PFSK-1 (cell line): ENCODE measurements at regions not wholly inside any gene's neighbourhood (a gene's known extent, or its start where the extent isn't known, plus 50 kb on each side); places are given as distances from the start of the nearest gene placed in this dataset.

Experiments used
- SIN3A ChIP-seq: IDR thresholded peaks from 2 replicates; pipeline ENCODE4 v1.6.1; 2012; ENCODE audit warnings: mild to moderate bottlenecking, low read length, moderate library complexity, borderline replicate concordance; ENCODE audit not compliant: insufficient read depth
- TAF1 ChIP-seq: IDR thresholded peaks from 2 replicates; pipeline ENCODE4 v1.6.1; 2012; ENCODE audit warnings: low read length, control low read depth, borderline replicate concordance; ENCODE audit not compliant: insufficient read depth
- TF ChIP-seq, protein P1 (sequence below), 2 experiments: IDR thresholded peaks; 2 replicates each; pipeline versions ENCODE4 v1.6.1 to v1.8.0; 2011 to 2012; ENCODE audit warnings: low read depth in 2 of 2, low read length in 2 of 2, control low read depth in 1 of 2, inconsistent platforms in 1 of 2, mild to moderate bottlenecking in 1 of 2, moderate library complexity in 1 of 2; ENCODE audit not compliant: insufficient read depth in 1 of 2

- TF ChIP-seq TAF1, result no peak
- TF ChIP-seq SIN3A, result no peak
- TF ChIP-seq, protein P1, sequence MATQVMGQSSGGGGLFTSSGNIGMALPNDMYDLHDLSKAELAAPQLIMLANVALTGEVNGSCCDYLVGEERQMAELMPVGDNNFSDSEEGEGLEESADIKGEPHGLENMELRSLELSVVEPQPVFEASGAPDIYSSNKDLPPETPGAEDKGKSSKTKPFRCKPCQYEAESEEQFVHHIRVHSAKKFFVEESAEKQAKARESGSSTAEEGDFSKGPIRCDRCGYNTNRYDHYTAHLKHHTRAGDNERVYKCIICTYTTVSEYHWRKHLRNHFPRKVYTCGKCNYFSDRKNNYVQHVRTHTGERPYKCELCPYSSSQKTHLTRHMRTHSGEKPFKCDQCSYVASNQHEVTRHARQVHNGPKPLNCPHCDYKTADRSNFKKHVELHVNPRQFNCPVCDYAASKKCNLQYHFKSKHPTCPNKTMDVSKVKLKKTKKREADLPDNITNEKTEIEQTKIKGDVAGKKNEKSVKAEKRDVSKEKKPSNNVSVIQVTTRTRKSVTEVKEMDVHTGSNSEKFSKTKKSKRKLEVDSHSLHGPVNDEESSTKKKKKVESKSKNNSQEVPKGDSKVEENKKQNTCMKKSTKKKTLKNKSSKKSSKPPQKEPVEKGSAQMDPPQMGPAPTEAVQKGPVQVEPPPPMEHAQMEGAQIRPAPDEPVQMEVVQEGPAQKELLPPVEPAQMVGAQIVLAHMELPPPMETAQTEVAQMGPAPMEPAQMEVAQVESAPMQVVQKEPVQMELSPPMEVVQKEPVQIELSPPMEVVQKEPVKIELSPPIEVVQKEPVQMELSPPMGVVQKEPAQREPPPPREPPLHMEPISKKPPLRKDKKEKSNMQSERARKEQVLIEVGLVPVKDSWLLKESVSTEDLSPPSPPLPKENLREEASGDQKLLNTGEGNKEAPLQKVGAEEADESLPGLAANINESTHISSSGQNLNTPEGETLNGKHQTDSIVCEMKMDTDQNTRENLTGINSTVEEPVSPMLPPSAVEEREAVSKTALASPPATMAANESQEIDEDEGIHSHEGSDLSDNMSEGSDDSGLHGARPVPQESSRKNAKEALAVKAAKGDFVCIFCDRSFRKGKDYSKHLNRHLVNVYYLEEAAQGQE (IDR thresholded peaks at IDR 0.05; ENCODE audit: insufficient read depth in 1 of 2, low read depth in 2 of 2, low read length in 2 of 2), result no peak
Observed at GRCh38 chr14:28365510-28365909, 401.1 kb upstream of the FOXG1 start.
